HEK293 (cell line): ENCODE measurements at regions not wholly inside any gene's neighbourhood (a gene's known extent, or its start where the extent isn't known, plus 50 kb on each side); places are given as distances from the start of the nearest gene placed in this dataset.

Source experiments
- CTCF ChIA-PET: fragments of 350-600 bp; formaldehyde crosslinking; extraction: SDS; loops from one replicate; lab custom pipeline; 2021; ENCODE audit warnings: antibody characterized with exemption; lab: Yijun Ruan, JAX
- POLR2A ChIA-PET: fragments of 300-600 bp; formaldehyde crosslinking; extraction: SDS; loops from one replicate; lab custom pipeline; 2020; ENCODE audit warnings: antibody characterized with exemption, inconsistent platforms; lab: Yijun Ruan, JAX
- H3K27ac ChIP-seq: fragments of 200-500 bp; sonication (Bioruptor generic); 2 replicates; pipeline ENCODE4 v1.5.1; 2014; ENCODE audit warnings: low read depth, low read length, control low read depth, inconsistent platforms; ENCODE audit errors: extremely low read depth
- H3K36me3 ChIP-seq, 2 experiments: fragments of 200-500 bp in 1 of 2; sonication (Bioruptor generic) in 1 of 2; 1 replicate in 1 of 2; 2 replicates in 1 of 2; pipeline ENCODE4 v1.5.1; 2014 to 2017; ENCODE audit warnings: inconsistent platforms in 2 of 2, low read length in 2 of 2; ENCODE audit not compliant: control insufficient read depth in 2 of 2, insufficient read depth in 1 of 2
- H3K4me1 ChIP-seq: fragments of 200-500 bp; sonication (Bioruptor generic); 2 replicates; pipeline ENCODE4 v1.5.1; 2014; ENCODE audit warnings: mild to moderate bottlenecking, low read length, inconsistent platforms; ENCODE audit not compliant: control insufficient read depth, insufficient read depth
- H3K4me3 ChIP-seq: 2 replicates; pipeline ENCODE4 v1.5.1; 2011; ENCODE audit warnings: low read depth, mild to moderate bottlenecking, control low read depth, low read length, moderate library complexity
- H3K9me3 ChIP-seq: fragments of 200-500 bp; sonication (Bioruptor generic); 2 replicates; pipeline ENCODE4 v1.5.1; 2014; ENCODE audit warnings: low read depth, low read length, inconsistent platforms; ENCODE audit not compliant: control insufficient read depth, insufficient read depth
- ELK4 ChIP-seq: IDR thresholded peaks from 2 replicates; pipeline ENCODE4 v1.6.1; 2011; ENCODE audit warnings: mild to moderate bottlenecking, low read depth, low read length, borderline replicate concordance
- GFI1B ChIP-seq: fragments of 450-650 bp; formaldehyde crosslinking; IDR thresholded peaks from 2 replicates; pipeline ENCODE4 v1.5.1; 2016; ENCODE audit warnings: missing biosample characterization, missing genetic modification characterization
- IKZF3 ChIP-seq: fragments of 450-650 bp; IDR thresholded peaks from 2 replicates; pipeline ENCODE4 v1.5.0; 2018; ENCODE audit warnings: missing biosample characterization, mild to moderate bottlenecking, missing genetic modification characterization, moderate library complexity
- PRDM1 ChIP-seq: fragments of 450-650 bp; formaldehyde crosslinking; IDR thresholded peaks from 2 replicates; pipeline ENCODE4; 2016; ENCODE audit warnings: missing biosample characterization, missing genetic modification characterization
- PRDM6 ChIP-seq: fragments of 450-650 bp; formaldehyde crosslinking; IDR thresholded peaks from 2 replicates; pipeline ENCODE4 v1.5.1; 2017; ENCODE audit warnings: missing biosample characterization, missing genetic modification characterization
- SP7 ChIP-seq: fragments of 450-650 bp; formaldehyde crosslinking; IDR thresholded peaks from 2 replicates; pipeline ENCODE4 v1.5.1; 2016; ENCODE audit warnings: missing biosample characterization, missing genetic modification characterization
- ZNF449 ChIP-seq: fragments of 450-650 bp; formaldehyde crosslinking; IDR thresholded peaks from 2 replicates; pipeline ENCODE4 v1.5.1; 2017; ENCODE audit warnings: missing biosample characterization, mild to moderate bottlenecking, missing genetic modification characterization, moderate library complexity
- ZNF513 ChIP-seq: fragments of 450-650 bp; IDR thresholded peaks from 2 replicates; pipeline ENCODE4 v1.5.1; 2018; ENCODE audit warnings: missing biosample characterization, missing genetic modification characterization
- ZNF692 ChIP-seq: fragments of 450-650 bp; formaldehyde crosslinking; IDR thresholded peaks from 2 replicates; pipeline ENCODE4 v1.5.1; 2016; ENCODE audit warnings: missing biosample characterization, missing genetic modification characterization
- ZSCAN16 ChIP-seq: fragments of 450-650 bp; formaldehyde crosslinking; IDR thresholded peaks from 2 replicates; pipeline ENCODE4 v1.5.1; 2016; ENCODE audit warnings: missing biosample characterization, missing genetic modification characterization

- Histone ChIP-seq H3K4me1 (peaks cover 13% of the 10 kb centered on the region), H3K9me3 (no peaks in the 10 kb centered on the region), H3K36me3 (no peaks in the 10 kb centered on the region), H3K27ac (no peak overlapping the region)
- TF ChIP-seq PRDM6 (tag by site-specific recombination) (peak; percentile 17; the same call in 1 of the 2 replicates), GFI1B (tag by site-specific recombination) (no peak), PRDM1 (tag by site-specific recombination) (peak; percentile 22; the same call in 1 of the 2 replicates)
- TF ChIP-seq, all 188 proteins: peak for 2
- POLR2A ChIA-PET = no interaction called here
- CTCF ChIA-PET = interaction anchor here (0.7 kb wide), 1 partner anchor 936 kb away, joined by 4 read pairs; no protein-coding TSS in a partner anchor
- no peak overlapping the region for H3K4me3 ChIP-seq
Measured at GRCh38 chr17:69950701-69951418, 124.2 kb upstream of the KCNJ16 start.

- no peaks in the 10 kb centered on the region for H3K36me3 ChIP-seq
- no peak overlapping the region for H3K4me3 ChIP-seq
- ChIA-PET CTCF (no interaction called here), POLR2A (no interaction called here)
- H3K4me1 ChIP-seq = peaks cover 15% of the 10 kb centered on the region
- TF ChIP-seq ELK4 = no peak
- no peak for TF ChIP-seq ZNF513
- 0 out of 2 replicates have a peak, but pooled peaks have one; percentile 6 for TF ChIP-seq PRDM6 (tag by site-specific recombination)
- TF ChIP-seq ZSCAN16 (tag by site-specific recombination) = no peak
- no peak for TF ChIP-seq ZNF692 (tag by site-specific recombination)
- no peak for TF ChIP-seq ZNF449 (tag by site-specific recombination)
- no peak for TF ChIP-seq SP7 (tag by site-specific recombination)
- no peak for TF ChIP-seq IKZF3 (tag by site-specific recombination)
- no peak overlapping the region for H3K27ac ChIP-seq
- H3K9me3 ChIP-seq = no peaks in the 10 kb centered on the region
Measured at GRCh38 chr17:69954241-69954925, 120.6 kb upstream of the KCNJ16 start.
